HG02610 (cell line): ENCODE measurements at regions not wholly inside any gene's neighbourhood (a gene's known extent, or its start where the extent isn't known, plus 50 kb on each side); places are given as distances from the start of the nearest gene placed in this dataset.
"Not testable (repeated sequence)": the region's sequence is repeated elsewhere in the genome, so short reads cannot be mapped to it uniquely, and the experiment has no call there.

ENCODE experiments used
- ATAC-seq: cut with Tn5 transposase; IDR thresholded peaks from one replicate; pipeline ENCODE4 v1.9.1; 2021; ENCODE audit warnings: mild to moderate bottlenecking, moderate library complexity; ENCODE audit not compliant: unreplicated experiment

DNA sequence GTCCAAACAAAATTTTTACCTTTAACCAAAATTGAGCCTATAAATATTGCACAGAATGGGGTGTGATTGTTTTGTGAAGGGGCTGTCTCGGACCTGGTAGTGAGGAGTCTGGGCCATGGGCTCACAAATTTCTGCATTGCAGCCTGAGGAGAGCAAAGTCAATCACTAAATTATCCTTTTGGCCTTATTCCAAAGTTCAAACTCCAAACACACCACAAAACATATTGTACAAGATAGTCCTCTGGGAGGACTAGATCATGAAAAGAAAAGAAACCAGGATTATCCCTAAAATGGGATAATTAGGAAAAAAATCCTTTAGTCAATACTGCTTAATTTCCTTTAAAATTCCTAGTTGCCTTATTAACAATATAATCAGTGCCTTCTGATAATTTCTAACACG lies 115.5 kb downstream of the BUB3 start:
- no peak for ATAC-seq

GRCh38 chr10:123270221-123270620 lies 116.0 kb downstream of the BUB3 start:
- no peak for ATAC-seq

DNA sequence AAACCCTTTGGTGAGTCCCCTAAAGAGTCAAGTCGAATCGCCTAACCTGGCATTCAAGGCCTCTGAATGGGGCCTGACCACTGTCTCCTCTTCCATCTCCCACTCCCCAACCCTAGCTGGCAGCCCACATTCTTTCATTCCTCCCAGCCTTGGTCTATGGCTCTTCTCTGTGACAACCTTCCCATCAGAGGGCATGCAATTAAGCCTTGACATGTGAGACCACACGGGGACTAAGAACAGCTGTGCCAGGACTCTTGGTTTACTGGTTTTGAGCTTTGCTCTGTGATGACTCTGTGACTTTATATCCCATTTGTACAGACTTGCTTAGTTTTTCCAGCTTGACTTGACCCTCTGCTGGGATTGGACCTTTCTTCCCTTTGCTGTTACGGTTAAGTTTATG lies 116.6 kb downstream of the BUB3 start:
- no peak for ATAC-seq

GRCh38 chr10:123272171-123272570 lies 118.0 kb downstream of the BUB3 start:
- no peak for ATAC-seq

DNA sequence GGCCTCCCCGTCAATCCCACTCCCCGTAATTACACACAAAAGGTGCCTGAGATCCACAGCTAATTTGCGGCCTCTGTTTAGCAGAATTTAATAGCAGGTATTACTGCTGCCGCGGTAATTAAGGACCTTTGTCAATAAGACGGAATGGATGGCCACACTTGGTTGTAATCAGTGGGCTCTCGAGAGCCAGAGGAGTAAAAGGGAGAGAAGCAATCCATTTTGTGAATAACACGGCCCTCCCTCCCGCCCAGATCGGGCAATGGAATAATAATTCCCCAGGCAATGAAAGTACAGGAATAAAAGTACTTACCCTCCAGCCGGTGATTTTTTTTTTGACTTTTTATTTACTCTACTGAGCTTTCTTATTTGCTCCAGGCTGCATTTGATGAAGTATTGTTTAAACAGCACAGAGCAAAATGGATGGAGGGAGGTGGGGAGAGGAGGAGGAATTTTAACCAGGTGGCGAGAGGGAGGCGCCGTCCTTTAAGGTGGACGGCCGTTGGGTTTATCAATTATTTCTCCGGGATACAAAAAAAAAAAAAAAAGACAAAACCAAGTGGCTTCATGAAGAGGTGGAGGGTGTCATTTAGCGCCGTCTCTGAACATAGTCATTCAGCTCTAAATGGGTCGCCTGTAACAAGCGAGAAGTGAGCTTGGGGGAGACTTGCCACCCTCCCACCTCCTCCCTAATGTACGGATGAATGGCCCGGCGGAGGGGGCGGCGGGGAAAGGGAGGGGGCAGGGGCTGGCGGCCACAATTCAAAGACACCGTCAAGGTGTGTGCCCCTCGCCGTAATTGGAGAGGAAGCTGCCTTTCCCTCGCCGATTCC lies 120.3 kb downstream of the BUB3 start:
- no peak for ATAC-seq

- ATAC-seq, result no peak
Measured at GRCh38 chr10:123275136-123275564, 120.9 kb downstream of the BUB3 start.

DNA sequence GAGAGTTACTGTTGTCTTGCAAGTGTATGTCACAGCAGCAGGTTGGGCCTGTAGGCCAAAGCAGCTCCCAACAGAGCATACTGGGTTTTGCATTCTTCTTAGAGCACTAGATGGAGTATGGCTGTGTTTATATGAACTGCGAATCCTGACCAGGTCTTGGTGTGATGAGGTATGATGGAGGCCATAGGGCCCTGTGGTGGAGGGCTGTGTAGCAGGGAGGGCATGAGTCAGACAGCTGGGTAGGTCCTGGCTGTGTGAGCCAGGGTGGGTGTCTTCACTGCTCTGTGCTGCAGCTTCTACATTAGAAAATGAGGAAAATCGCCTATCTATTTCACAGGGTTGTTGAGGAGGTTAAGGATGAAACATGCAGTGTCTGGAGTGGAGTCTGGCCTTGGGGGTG lies 124.2 kb downstream of the BUB3 start:
- ATAC-seq, result no peak

GRCh38 chr10:123283371-123283770 lies 129.2 kb downstream of the BUB3 start:
- not testable (repeated sequence) for ATAC-seq

GRCh38 chr10:123284022-123284421 lies 129.8 kb downstream of the BUB3 start:
- no peak for ATAC-seq

- no peak for ATAC-seq
Measured at GRCh38 chr10:123287594-123288247, 133.5 kb downstream of the BUB3 start.

DNA sequence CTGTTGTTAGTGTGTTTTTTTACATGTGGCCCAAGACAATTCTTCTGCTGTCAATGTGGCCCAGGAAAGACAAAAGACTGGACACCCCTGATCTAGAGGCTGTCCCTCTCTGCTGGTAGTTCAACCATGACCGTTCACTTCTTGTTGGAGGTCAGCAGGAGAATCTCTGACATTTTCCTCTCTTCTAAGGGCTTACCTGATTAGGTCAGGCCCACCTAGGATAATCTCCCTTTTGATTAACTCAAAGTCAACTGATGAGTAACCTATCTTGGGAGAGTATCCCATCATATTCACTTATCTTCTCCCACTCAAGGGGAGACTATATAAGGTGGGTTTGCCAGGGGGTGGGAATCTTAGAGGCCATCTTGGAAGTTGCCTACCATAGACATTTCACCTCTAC lies 135.2 kb downstream of the BUB3 start:
- no peak for ATAC-seq

- no peak for ATAC-seq
Measured at GRCh38 chr10:123294109-123294508, 139.9 kb downstream of the BUB3 start.

DNA sequence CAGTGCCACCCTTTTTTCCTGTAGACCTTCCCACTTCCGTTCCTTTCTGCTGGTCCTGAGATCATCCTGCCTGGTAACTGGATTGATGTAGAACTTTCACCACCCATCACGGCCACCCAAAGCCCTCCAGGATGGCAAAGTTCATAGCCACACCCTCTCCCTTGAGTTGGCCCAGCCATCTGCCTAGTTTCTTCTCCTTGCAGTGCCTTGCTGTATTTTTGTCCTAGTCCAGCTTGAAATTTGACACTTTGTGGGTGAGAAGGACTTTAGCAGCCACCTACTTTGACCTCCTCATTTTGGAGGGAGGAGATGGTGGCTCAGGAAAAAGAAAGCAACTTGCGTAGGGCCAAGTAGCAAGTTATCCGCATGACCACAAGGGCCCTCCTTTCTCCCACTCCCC lies 140.7 kb downstream of the BUB3 start:
- no peak for ATAC-seq

DNA sequence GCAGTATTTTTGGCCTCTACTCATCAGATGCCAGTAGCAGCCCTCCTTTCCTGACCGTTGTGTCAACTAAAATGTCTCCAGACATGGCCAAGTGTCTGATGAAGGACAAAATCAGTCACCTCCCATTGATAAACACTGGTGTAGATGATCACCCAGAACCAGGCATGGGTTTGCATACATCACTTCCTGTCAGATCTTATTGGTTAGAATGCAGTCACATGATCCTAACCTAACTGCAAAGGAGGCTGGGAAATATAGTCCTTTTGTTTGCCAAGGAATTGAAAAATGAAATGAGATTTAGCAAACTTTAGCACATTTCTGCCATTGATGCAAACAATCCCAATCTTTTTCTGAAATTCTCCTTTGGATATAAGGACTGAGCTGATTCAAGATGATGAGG lies 141.4 kb downstream of the BUB3 start:
- ATAC-seq, result no peak

- no peak for ATAC-seq
Measured at GRCh38 chr10:123297175-123297574, 143.0 kb downstream of the BUB3 start.

- no peak for ATAC-seq
Measured at GRCh38 chr10:123298583-123298982, 144.4 kb downstream of the BUB3 start.

- ATAC-seq, result no peak
Measured at GRCh38 chr10:123299598-123299997, 145.4 kb downstream of the BUB3 start.

- no peak for ATAC-seq
Measured at GRCh38 chr10:123301077-123301857, 147.1 kb downstream of the BUB3 start.

DNA sequence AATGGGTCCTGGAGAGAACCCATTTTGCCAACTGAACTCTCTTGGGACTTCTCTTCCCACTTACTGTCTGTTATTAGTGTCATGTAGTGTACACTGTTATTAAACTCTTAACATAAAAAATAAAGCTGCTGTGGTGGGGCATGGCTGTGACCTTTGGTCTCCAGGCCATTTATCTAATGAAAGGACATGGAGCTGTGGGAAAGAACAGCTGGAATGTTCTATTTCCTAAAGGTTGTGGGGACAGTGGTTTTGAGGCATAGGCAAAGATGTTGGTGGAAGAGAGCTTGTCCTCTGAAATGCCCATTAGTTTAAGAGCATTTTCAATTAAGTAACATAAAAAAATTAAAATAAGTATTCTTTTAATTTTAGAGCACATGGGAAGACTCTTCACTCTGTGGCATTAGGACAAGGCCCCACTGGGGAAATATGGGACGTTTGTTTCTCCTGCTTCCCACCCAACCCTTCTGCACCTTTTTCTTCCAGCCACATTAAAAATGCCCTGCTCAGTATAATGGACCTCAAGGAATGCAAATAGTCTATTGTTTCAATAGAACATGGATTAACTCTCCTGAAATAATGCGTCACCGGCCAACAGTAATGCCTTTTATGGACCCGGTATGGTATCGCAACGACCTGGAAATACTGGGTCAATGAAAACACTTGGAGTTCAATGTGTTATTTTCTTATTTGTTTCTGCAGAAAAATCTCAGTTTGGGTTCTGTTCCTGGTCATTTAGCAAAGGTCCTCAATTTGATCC lies 149.6 kb downstream of the BUB3 start:
- ATAC-seq, result no peak

- ATAC-seq, result no peak
Measured at GRCh38 chr10:123305671-123306070, 151.5 kb downstream of the BUB3 start.

- no peak for ATAC-seq
Measured at GRCh38 chr10:123306290-123306689, 152.1 kb downstream of the BUB3 start.
